Psoas muscle (tissue), 7 donors: ENCODE measurements at regions not wholly inside any gene's neighbourhood (a gene's known extent, or its start where the extent isn't known, plus 50 kb on each side); places are given as distances from the start of the nearest gene placed in this dataset.

Experiments used
- ATAC-seq, 4 donors: fragments of 200-7000 bp; cut with Tn5 transposase; one replicate each; pipeline ENCODE4 v1.9.1; 2020; ENCODE audit warnings: moderate library complexity in 3 of 4, mild to moderate bottlenecking in 2 of 4
- DNase-seq, 2 donors: peaks; one replicate each; pipeline ENCODE4 v3.0.0-alpha.2; 2020
- H3K27ac ChIP-seq: fragments of 200-600 bp; one replicate; pipeline ENCODE4 v1.8.0; 2022
- H3K27me3 ChIP-seq, 3 donors: fragments of 200-600 bp in 1 of 3; one replicate each; pipeline versions ENCODE4 v1.6.1 to v1.8.0; 2013 to 2022; ENCODE audit warnings: low read length in 2 of 3, mild to moderate bottlenecking in 2 of 3, moderate library complexity in 1 of 3; ENCODE audit not compliant: insufficient read depth in 3 of 3
- H3K36me3 ChIP-seq, 2 donors: fragments of 200-600 bp in 1 of 2; one replicate each; pipeline versions ENCODE4 v1.6.1 to v1.8.0; 2013 to 2022; ENCODE audit warnings: low read depth in 1 of 2, mild to moderate bottlenecking in 1 of 2, moderate library complexity in 1 of 2; ENCODE audit not compliant: insufficient read depth in 1 of 2
- H3K4me1 ChIP-seq: fragments of 200-600 bp; one replicate; pipeline ENCODE4 v1.8.0; 2022
- H3K4me3 ChIP-seq: fragments of 200-600 bp; one replicate; pipeline ENCODE4 v1.8.0; 2022; ENCODE audit warnings: mild to moderate bottlenecking
- H3K9me3 ChIP-seq: fragments of 200-600 bp; one replicate; pipeline ENCODE4 v1.8.0; 2022
- CTCF ChIP-seq: fragments of 200-600 bp; IDR thresholded peaks from one replicate; pipeline ENCODE4 v1.8.0; 2022; ENCODE audit warnings: antibody characterized with exemption
- WGBS, 3 donors: extraction: QIAGEN DNeasy Blood & Tissue Kit; methylation state at CpG; one replicate each; pipeline versions ENCODE4 v1.1.6 to v1.1.7; 2013; 5-methylcytosine and 5-hydroxymethylcytosine counted together
- intact Hi-C, 2 donors: fragments of 100-400 bp; cut with DNase I; formaldehyde crosslinking; loops; one replicate each; pipeline versions ENCODE4 v1.11.0 to v1.14.2; 2022
- donor health status: healthy with polysubstance abuse.
- donor health status: DM: no; HTN: no; CAD: no; lungs with moderate emphysema.
- donor health status: Bipolar disorder and iron deficiency.
- donor health status: healthy.
- donor health status: DM: yes; HTN: yes; CAD: no.
- donor health status: DM: no; HTN: no; CAD: no.
- donor health status: DM: yes; HTN: yes; CAD: no.

- H3K27me3 ChIP-seq = no peaks in the 10 kb centered on the region
- no peaks in the 10 kb centered on the region for H3K4me1 ChIP-seq
- H3K27ac ChIP-seq = no peak overlapping the region
- ATAC-seq (no peak), DNase-seq (no peak)
- intact Hi-C loops = no loop called here
- no peak overlapping the region for H3K4me3 ChIP-seq
- WGBS, 3 donors = 84 to 86% (median 85%) methylated on average over 5 of the region's 5 CpGs
- no peaks in the 10 kb centered on the region for H3K9me3 ChIP-seq
- H3K36me3 ChIP-seq = no peaks in the 10 kb centered on the region
- no peak for TF ChIP-seq CTCF
Observed at GRCh38 chr2:4900242-4900641, 791.9 kb upstream of the SOX11 start.

GRCh38 chr2:4900861-4901770 is 791.1 kb upstream of the SOX11 start:
- WGBS, 3 donors = 50 to 61% (median 52%) methylated on average over 11 of the region's 11 CpGs
- no peak for TF ChIP-seq CTCF
- no peaks in the 10 kb centered on the region for H3K4me1 ChIP-seq
- H3K27me3 ChIP-seq = no peaks in the 10 kb centered on the region
- H3K4me3 ChIP-seq = no peak overlapping the region
- ATAC-seq (no peak), DNase-seq (no peak)
- no peaks in the 10 kb centered on the region for H3K36me3 ChIP-seq
- intact Hi-C loops = no loop called here
- no peaks in the 10 kb centered on the region for H3K9me3 ChIP-seq
- H3K27ac ChIP-seq = no peak overlapping the region

- no peak for TF ChIP-seq CTCF
- intact Hi-C loops = no loop called here
- Histone ChIP-seq H3K27ac (no peak overlapping the region), H3K36me3 (no peaks in the 10 kb centered on the region), H3K4me1 (no peaks in the 10 kb centered on the region), H3K9me3 (no peaks in the 10 kb centered on the region), H3K4me3 (no peak overlapping the region), H3K27me3 (no peaks in the 10 kb centered on the region)
- no peak for ATAC-seq
- WGBS, 3 donors = 9 to 17% (median 10%) methylated on average over 12 of the region's 12 CpGs
- no peak for DNase-seq
Observed at GRCh38 chr2:4903656-4904348, 788.4 kb upstream of the SOX11 start.

- H3K27ac ChIP-seq = no peak overlapping the region
- DNase-seq (no peak), ATAC-seq (no peak)
- TF ChIP-seq CTCF = no peak
- no peaks in the 10 kb centered on the region for H3K9me3 ChIP-seq
- intact Hi-C loops = no loop called here
- no peaks in the 10 kb centered on the region for H3K36me3 ChIP-seq
- H3K27me3 ChIP-seq = no peaks in the 10 kb centered on the region
- no peaks in the 10 kb centered on the region for H3K4me1 ChIP-seq
- no peak overlapping the region for H3K4me3 ChIP-seq
- WGBS, 3 donors = 36 to 53% (median 41%) methylated on average over 6 of the region's 6 CpGs
Observed at GRCh38 chr2:4908461-4908860, 783.7 kb upstream of the SOX11 start.
